Hepatocyte (in vitro differentiated cells): ENCODE measurements at regions not wholly inside any gene's neighbourhood (a gene's known extent, or its start where the extent isn't known, plus 50 kb on each side); places are given as distances from the start of the nearest gene placed in this dataset.

Experiments
- EZH2phosphoT487 ChIP-seq: fragments of 200-600 bp; sonication (generic); IDR thresholded peaks from one replicate; pipeline ENCODE4 v1.6.1; 2018; ENCODE audit warnings: antibody characterized with exemption, mild to moderate bottlenecking, low read depth, moderate library complexity; ENCODE audit not compliant: unreplicated experiment, severe bottlenecking
- TF ChIP-seq, protein P1 (sequence below): fragments of 200-600 bp; sonication (generic); IDR thresholded peaks from 2 replicates; pipeline ENCODE4 v1.5.1; 2016; ENCODE audit warnings: antibody characterized with exemption, mild to moderate bottlenecking; ENCODE audit not compliant: poor library complexity

DNA sequence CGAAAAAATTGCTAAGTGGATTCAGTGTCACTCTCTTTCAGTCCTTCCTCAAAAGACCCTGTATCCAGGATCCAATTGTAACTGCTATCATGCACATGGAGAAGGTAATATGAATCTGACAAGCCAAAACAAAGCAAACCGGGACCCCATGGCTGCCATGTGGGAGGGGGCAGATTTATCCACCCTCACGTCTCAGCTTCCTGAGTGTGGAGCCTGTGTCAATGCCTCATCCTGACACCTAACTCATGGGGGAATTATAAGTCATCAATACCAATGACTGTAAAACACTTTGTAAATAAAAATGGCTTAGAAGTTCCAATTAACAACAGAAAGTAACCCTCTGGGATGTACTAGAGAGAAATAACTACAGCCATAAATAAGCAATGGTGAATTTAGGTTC, 174.1 kb upstream of the MCHR2 start:
- TF ChIP-seq, protein P1, sequence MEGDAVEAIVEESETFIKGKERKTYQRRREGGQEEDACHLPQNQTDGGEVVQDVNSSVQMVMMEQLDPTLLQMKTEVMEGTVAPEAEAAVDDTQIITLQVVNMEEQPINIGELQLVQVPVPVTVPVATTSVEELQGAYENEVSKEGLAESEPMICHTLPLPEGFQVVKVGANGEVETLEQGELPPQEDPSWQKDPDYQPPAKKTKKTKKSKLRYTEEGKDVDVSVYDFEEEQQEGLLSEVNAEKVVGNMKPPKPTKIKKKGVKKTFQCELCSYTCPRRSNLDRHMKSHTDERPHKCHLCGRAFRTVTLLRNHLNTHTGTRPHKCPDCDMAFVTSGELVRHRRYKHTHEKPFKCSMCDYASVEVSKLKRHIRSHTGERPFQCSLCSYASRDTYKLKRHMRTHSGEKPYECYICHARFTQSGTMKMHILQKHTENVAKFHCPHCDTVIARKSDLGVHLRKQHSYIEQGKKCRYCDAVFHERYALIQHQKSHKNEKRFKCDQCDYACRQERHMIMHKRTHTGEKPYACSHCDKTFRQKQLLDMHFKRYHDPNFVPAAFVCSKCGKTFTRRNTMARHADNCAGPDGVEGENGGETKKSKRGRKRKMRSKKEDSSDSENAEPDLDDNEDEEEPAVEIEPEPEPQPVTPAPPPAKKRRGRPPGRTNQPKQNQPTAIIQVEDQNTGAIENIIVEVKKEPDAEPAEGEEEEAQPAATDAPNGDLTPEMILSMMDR: no peak
- no peak for TF ChIP-seq EZH2phosphoT487
